Keratinocyte (primary cell): ENCODE measurements at regions not wholly inside any gene's neighbourhood (a gene's known extent, or its start where the extent isn't known, plus 50 kb on each side); places are given as distances from the start of the nearest gene placed in this dataset.
"Not testable (repeated sequence)": the region's sequence is repeated elsewhere in the genome, so short reads cannot be mapped to it uniquely, and the experiment has no call there.

ENCODE experiments used
- DNase-seq: peaks from one replicate; pipeline ENCODE4 v3.0.0-alpha.2; 2011; ENCODE audit warnings: low read depth, missing footprints, low spot score
- FAIRE-seq: peaks from 2 replicates; lab custom pipeline; 2011; peaks lifted over from hg19 to GRCh38; lab: Jason Lieb, UNC
- H2AFZ ChIP-seq: 2 replicates; pipeline ENCODE4 v1.6.0; 2012; ENCODE audit warnings: low read length, control low read depth, inconsistent platforms; ENCODE audit not compliant: control insufficient read depth
- H3K27ac ChIP-seq: 2 replicates; pipeline ENCODE4 v1.5.1; 2011; ENCODE audit warnings: low read length; ENCODE audit not compliant: control insufficient read depth, insufficient read depth
- H3K27me3 ChIP-seq: 3 replicates; pipeline ENCODE4 v1.6.0; 2011; ENCODE audit warnings: low read length; ENCODE audit not compliant: control insufficient read depth, insufficient read depth; ENCODE audit errors: extremely low read depth
- H3K36me3 ChIP-seq, 2 experiments: 2 replicates in 1 of 2; 3 replicates in 1 of 2; pipeline ENCODE4 v1.5.1; 2011; ENCODE audit warnings: low read length in 2 of 2, mild to moderate bottlenecking in 1 of 2; ENCODE audit not compliant: control insufficient read depth in 2 of 2, insufficient read depth in 2 of 2; ENCODE audit errors: extremely low read depth in 1 of 2
- H3K4me1 ChIP-seq: 3 replicates; pipeline ENCODE4 v1.5.1; 2011; ENCODE audit warnings: low read length; ENCODE audit not compliant: control insufficient read depth, insufficient read depth; ENCODE audit errors: extremely low read depth
- H3K4me2 ChIP-seq: 3 replicates; pipeline ENCODE4 v1.6.0; 2011; ENCODE audit warnings: low read depth, low read length; ENCODE audit not compliant: control insufficient read depth, insufficient read depth; ENCODE audit errors: extremely low read depth
- H3K4me3 ChIP-seq, 3 experiments: fragments of 200-600 bp in 1 of 3; sonication (generic) in 1 of 3; 2 replicates in 2 of 3; 3 replicates in 1 of 3; pipeline ENCODE4 v1.5.1; 2011 to 2016; ENCODE audit warnings: low read length in 3 of 3, mild to moderate bottlenecking in 3 of 3, control low read depth in 2 of 3, inconsistent platforms in 1 of 3, low read depth in 1 of 3, mixed read lengths in 1 of 3, mixed run types in 1 of 3, moderate library complexity in 1 of 3; ENCODE audit not compliant: control insufficient read depth in 2 of 3, insufficient read depth in 2 of 3; ENCODE audit errors: extremely low read depth in 1 of 3
- H3K79me2 ChIP-seq: 2 replicates; pipeline ENCODE4 v1.6.0; 2012; ENCODE audit warnings: low read length; ENCODE audit not compliant: control insufficient read depth, insufficient read depth
- H3K9ac ChIP-seq: 3 replicates; pipeline ENCODE4 v1.6.0; 2011; ENCODE audit warnings: low read length; ENCODE audit not compliant: control insufficient read depth, insufficient read depth; ENCODE audit errors: extremely low read depth
- H3K9me1 ChIP-seq: 3 replicates; pipeline ENCODE4 v1.6.0; 2011; ENCODE audit warnings: low read length; ENCODE audit not compliant: control insufficient read depth, insufficient read depth; ENCODE audit errors: extremely low read depth
- H3K9me3 ChIP-seq: 2 replicates; pipeline ENCODE4 v1.5.1; 2012; ENCODE audit warnings: low read depth, low read length; ENCODE audit not compliant: control insufficient read depth
- H4K20me1 ChIP-seq: 3 replicates; pipeline ENCODE4 v1.6.0; 2011; ENCODE audit warnings: low read length; ENCODE audit not compliant: control insufficient read depth, insufficient read depth; ENCODE audit errors: extremely low read depth
- EZH2 ChIP-seq: IDR thresholded peaks from one replicate; pipeline ENCODE4 v1.6.1; 2012; ENCODE audit warnings: inconsistent platforms, mild to moderate bottlenecking, low read length, moderate library complexity
- dilution Hi-C: fragments of 300-500 bp; cut with MboI; formaldehyde crosslinking; loops from one replicate; pipeline ENCODE4 v1.7.0; 2020; ENCODE audit warnings: low sequenced_read_pairs; ENCODE audit not compliant: extremely low pct_ligation_motif_present
- TF ChIP-seq, protein P1 (sequence below), 3 experiments: IDR thresholded peaks in 1 of 3; conservative IDR thresholded peaks in 1 of 3; optimal IDR thresholded peaks in 1 of 3; 2 replicates in 2 of 3; 3 replicates in 1 of 3; pipeline versions ENCODE3 to v1.5.1; 2011; ENCODE audit warnings: low read length in 3 of 3, mild to moderate bottlenecking in 3 of 3, moderate library complexity in 2 of 3, control low read depth in 1 of 3, inconsistent platforms in 1 of 3; ENCODE audit not compliant: insufficient read depth in 2 of 3; ENCODE audit errors: extremely low read depth in 1 of 3

DNA sequence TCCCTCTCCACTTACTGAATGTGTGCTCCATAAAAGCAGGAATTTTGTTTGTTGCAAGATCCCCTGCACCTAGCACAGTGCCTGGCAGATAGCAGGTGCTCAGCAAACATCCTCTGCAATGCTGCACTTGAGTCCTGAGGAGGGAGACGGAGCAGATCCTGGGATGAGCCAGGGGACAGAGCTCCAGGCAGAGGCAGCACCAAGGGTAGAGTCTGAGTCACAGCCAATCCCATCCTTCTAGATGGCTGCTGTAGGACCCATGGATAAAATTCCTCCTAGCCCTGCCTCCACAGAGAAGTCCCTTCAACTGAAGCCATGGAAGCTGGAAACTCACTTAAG is 59.3 kb upstream of the SULF2 start:
- H3K79me2 ChIP-seq, H3K9me1 ChIP-seq, H3K4me3 ChIP-seq, H3K9me3 ChIP-seq, H4K20me1 ChIP-seq, DNase-seq, H2AFZ ChIP-seq, H3K36me3 ChIP-seq, dilution Hi-C loops, FAIRE-seq, H3K27me3 ChIP-seq: not testable (repeated sequence)
- peaks cover 41% of the 10 kb centered on the region for H3K4me1 ChIP-seq
- H3K4me2 ChIP-seq = peak overlapping the region; percentile 39
- peak overlapping the region; percentile 9 for H3K9ac ChIP-seq
- H3K27ac ChIP-seq = peak overlapping the region; percentile 44

DNA sequence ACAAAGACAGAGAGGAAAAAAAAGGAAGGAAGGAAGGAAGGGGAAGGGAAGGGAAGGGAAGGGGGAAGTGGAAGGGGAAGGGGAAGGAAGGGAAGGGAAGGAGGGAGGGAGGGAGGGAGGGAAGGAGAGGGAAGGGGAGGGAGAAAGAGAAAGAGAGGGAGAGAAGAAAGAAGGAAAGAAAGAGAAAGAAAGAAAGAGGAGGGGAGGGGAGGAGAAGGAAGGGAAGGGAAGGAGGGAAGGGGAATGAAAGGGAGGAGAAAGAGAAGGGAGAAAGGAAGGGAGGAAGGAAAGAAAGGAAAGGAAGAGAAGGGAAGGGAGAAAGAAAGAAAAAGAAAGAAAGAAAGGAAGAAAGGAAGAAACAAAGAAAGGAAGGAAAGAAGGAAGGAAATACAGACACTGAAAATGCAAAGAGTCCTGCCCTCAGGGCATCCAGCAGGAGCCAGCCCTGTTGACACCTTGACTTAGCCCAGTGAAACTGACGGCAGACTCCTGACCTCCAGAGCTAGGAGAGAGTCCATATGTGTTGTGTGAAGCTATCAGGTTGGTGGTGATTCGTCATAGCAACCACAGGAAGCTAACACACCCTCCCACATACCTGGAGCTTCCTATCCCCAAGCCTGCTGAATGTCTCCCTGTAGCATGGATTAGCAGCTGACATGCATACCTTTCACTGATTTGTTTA is 58.7 kb upstream of the SULF2 start:
- no peak overlapping the region for H2AFZ ChIP-seq
- no peak for TF ChIP-seq EZH2
- TF ChIP-seq, protein P1, sequence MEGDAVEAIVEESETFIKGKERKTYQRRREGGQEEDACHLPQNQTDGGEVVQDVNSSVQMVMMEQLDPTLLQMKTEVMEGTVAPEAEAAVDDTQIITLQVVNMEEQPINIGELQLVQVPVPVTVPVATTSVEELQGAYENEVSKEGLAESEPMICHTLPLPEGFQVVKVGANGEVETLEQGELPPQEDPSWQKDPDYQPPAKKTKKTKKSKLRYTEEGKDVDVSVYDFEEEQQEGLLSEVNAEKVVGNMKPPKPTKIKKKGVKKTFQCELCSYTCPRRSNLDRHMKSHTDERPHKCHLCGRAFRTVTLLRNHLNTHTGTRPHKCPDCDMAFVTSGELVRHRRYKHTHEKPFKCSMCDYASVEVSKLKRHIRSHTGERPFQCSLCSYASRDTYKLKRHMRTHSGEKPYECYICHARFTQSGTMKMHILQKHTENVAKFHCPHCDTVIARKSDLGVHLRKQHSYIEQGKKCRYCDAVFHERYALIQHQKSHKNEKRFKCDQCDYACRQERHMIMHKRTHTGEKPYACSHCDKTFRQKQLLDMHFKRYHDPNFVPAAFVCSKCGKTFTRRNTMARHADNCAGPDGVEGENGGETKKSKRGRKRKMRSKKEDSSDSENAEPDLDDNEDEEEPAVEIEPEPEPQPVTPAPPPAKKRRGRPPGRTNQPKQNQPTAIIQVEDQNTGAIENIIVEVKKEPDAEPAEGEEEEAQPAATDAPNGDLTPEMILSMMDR (optimal IDR thresholded peaks at IDR 0.05 in 1 of 3, IDR thresholded peaks at IDR 0.05 in 1 of 3, conservative IDR thresholded peaks at IDR 0.05 in 1 of 3; ENCODE audit: extremely low read depth in 1 of 3, insufficient read depth in 2 of 3, low read length in 3 of 3) = no peak
- dilution Hi-C loops = no loop called here
- DNase-seq (peak; percentile 87), FAIRE-seq (peak; percentile 97)
- H3K4me3 ChIP-seq = no peak overlapping the region
- peaks cover 41% of the 10 kb centered on the region for H3K4me1 ChIP-seq
- no peaks in the 10 kb centered on the region for H3K79me2 ChIP-seq
- peak overlapping the region; percentile 42 for H3K9ac ChIP-seq
- H3K27ac ChIP-seq = peak overlapping the region; percentile 55
- H3K9me3 ChIP-seq = no peaks in the 10 kb centered on the region
- no peaks in the 10 kb centered on the region for H3K9me1 ChIP-seq
- no peaks in the 10 kb centered on the region for H3K36me3 ChIP-seq
- no peaks in the 10 kb centered on the region for H3K27me3 ChIP-seq
- H4K20me1 ChIP-seq = no peaks in the 10 kb centered on the region
- H3K4me2 ChIP-seq = peak overlapping the region; percentile 39

DNA sequence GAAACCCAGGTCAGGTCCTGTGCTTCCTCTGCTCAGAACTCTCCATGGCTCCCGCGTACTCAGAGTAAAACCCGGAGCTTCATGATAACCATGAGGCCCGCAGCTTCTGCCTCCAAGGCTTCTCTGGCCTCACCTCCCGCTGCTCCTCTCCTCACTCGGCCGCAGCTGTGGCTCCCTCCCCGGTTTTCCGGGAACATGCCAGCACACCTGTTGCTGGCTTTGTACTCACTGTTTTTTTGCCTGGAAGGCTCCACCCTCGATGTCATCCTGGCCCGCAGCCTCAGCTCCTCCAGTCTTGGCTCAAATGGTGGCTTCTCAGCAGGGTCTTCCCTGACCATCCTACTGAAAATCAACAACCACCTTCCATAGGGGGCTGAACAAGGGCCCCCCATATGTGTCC is 57.7 kb upstream of the SULF2 start:
- H4K20me1 ChIP-seq, H3K27ac ChIP-seq, H3K9ac ChIP-seq, H3K9me1 ChIP-seq, H3K79me2 ChIP-seq, H3K36me3 ChIP-seq, H3K9me3 ChIP-seq, H3K27me3 ChIP-seq, FAIRE-seq, H3K4me3 ChIP-seq, H2AFZ ChIP-seq, DNase-seq, dilution Hi-C loops: not testable (repeated sequence)
- H3K4me2 ChIP-seq = peak overlapping the region; percentile 27
- peaks cover 37% of the 10 kb centered on the region for H3K4me1 ChIP-seq

DNA sequence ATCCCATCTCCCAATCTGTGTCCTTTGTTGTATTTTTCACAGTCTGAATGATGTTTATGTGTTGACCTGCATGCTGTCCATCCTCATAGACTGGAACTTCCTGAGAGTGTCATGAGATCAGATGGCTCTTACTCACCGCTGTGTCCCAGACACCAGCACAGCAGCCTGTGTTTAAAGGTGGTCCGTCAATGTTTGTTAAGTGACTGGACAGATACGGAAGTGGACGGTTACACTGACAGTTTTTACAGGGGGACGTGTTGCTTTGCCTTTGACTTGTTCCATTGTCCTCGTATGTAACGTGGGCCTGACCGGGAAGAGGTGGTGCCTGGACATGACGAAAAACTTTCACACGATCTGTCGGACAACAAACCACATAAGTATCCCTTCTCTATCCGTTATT is 56.7 kb upstream of the SULF2 start:
- H3K27me3 ChIP-seq, H4K20me1 ChIP-seq, H3K9me1 ChIP-seq, H3K4me3 ChIP-seq, H3K9ac ChIP-seq, dilution Hi-C loops, H3K36me3 ChIP-seq, H3K9me3 ChIP-seq, H2AFZ ChIP-seq, H3K4me2 ChIP-seq, FAIRE-seq, DNase-seq, H3K79me2 ChIP-seq, H3K27ac ChIP-seq: not testable (repeated sequence)
- H3K4me1 ChIP-seq = peaks cover 37% of the 10 kb centered on the region
